ENCODE measurements at regions not wholly inside any gene's neighbourhood (a gene's known extent, or its start where the extent isn't known, plus 50 kb on each side); places are given as distances from the start of the nearest gene placed in this dataset.

- Histone ChIP-seq H4K20me1 (ENCODE audit: insufficient read depth, low read length) (no peaks in the 10 kb centered on the region), H3K27ac (ENCODE audit: low read depth, low read length, poor library complexity, severe bottlenecking) (no peak overlapping the region), H3K4me1 (ENCODE audit: insufficient read depth, low read length, severe bottlenecking) (no peaks in the 10 kb centered on the region), H2AFZ (ENCODE audit: low read length) (no peak overlapping the region), H3F3A (ENCODE audit: insufficient read depth, low read length) (no peaks in the 10 kb centered on the region), H3K36me3 (ENCODE audit: insufficient read depth, low read length) (no peaks in the 10 kb centered on the region; the same call in 1 of the 2 replicates), H3K79me2 (ENCODE audit: insufficient read depth, low read length) (no peaks in the 10 kb centered on the region), H3K9ac (ENCODE audit: low read length) (no peak overlapping the region), H3K9me3 (ENCODE audit: low read length) (no peaks in the 10 kb centered on the region), H3K4me3 (ENCODE audit: low read depth, low read length, poor library complexity, severe bottlenecking) (no peak overlapping the region), H3K4me2 (ENCODE audit: low read length) (no peak overlapping the region), H3K27me3 (ENCODE audit: insufficient read depth, low read length) (no peaks in the 10 kb centered on the region), H3K9me2 (ENCODE audit: low read depth, low read length) (no peaks in the 10 kb centered on the region)
- no peak for TF ChIP-seq EZH2 (IDR thresholded peaks at IDR 0.05; ENCODE audit: borderline replicate concordance, low read length)
- TF ChIP-seq CTCF (IDR thresholded peaks at IDR 0.05; ENCODE audit: low read length): no peak
These were observed 402.6 kb downstream of the EIPR1 start for GRCh38 chr2:2974982-2975381.

GRCh38 chr2:2960441-2961133 lies 417.0 kb downstream of the EIPR1 start:
- H3K9me3 ChIP-seq (ENCODE audit: low read length): no peaks in the 10 kb centered on the region
- no peak overlapping the region for H3K9ac ChIP-seq (ENCODE audit: low read length)
- H3K27ac ChIP-seq (ENCODE audit: low read depth, low read length, poor library complexity, severe bottlenecking): no peak overlapping the region
- no peaks in the 10 kb centered on the region for H3K27me3 ChIP-seq (ENCODE audit: insufficient read depth, low read length)
- H4K20me1 ChIP-seq (ENCODE audit: insufficient read depth, low read length): no peaks in the 10 kb centered on the region
- no peak for TF ChIP-seq EZH2 (IDR thresholded peaks at IDR 0.05; ENCODE audit: borderline replicate concordance, low read length)
- TF ChIP-seq CTCF (IDR thresholded peaks at IDR 0.05; ENCODE audit: low read length): no peak
- H3K9me2 ChIP-seq (ENCODE audit: low read depth, low read length): no peaks in the 10 kb centered on the region
- no peak overlapping the region for H3K4me2 ChIP-seq (ENCODE audit: low read length)
- no peaks in the 10 kb centered on the region for H3F3A ChIP-seq (ENCODE audit: insufficient read depth, low read length)
- H3K79me2 ChIP-seq (ENCODE audit: insufficient read depth, low read length): no peaks in the 10 kb centered on the region
- no peaks in the 10 kb centered on the region for H3K36me3 ChIP-seq (ENCODE audit: insufficient read depth, low read length)
- H2AFZ ChIP-seq (ENCODE audit: low read length): no peak overlapping the region
- H3K4me3 ChIP-seq (ENCODE audit: low read depth, low read length, poor library complexity, severe bottlenecking): no peak overlapping the region
- H3K4me1 ChIP-seq (ENCODE audit: insufficient read depth, low read length, severe bottlenecking): no peaks in the 10 kb centered on the region

- TF ChIP-seq CTCF (IDR thresholded peaks at IDR 0.05; ENCODE audit: low read length) (no peak), EZH2 (IDR thresholded peaks at IDR 0.05; ENCODE audit: borderline replicate concordance, low read length) (no peak)
- Histone ChIP-seq H3K9me2 (ENCODE audit: low read depth, low read length) (no peaks in the 10 kb centered on the region), H3F3A (ENCODE audit: insufficient read depth, low read length) (no peaks in the 10 kb centered on the region), H3K27me3 (ENCODE audit: insufficient read depth, low read length) (no peaks in the 10 kb centered on the region), H3K9ac (ENCODE audit: low read length) (no peak overlapping the region), H3K27ac (ENCODE audit: low read depth, low read length, poor library complexity, severe bottlenecking) (no peak overlapping the region), H4K20me1 (ENCODE audit: insufficient read depth, low read length) (no peaks in the 10 kb centered on the region), H3K79me2 (ENCODE audit: insufficient read depth, low read length) (no peaks in the 10 kb centered on the region), H3K9me3 (ENCODE audit: low read length) (no peaks in the 10 kb centered on the region), H3K4me1 (ENCODE audit: insufficient read depth, low read length, severe bottlenecking) (no peaks in the 10 kb centered on the region), H3K36me3 (ENCODE audit: insufficient read depth, low read length) (no peaks in the 10 kb centered on the region), H3K4me2 (ENCODE audit: low read length) (no peak overlapping the region), H3K4me3 (ENCODE audit: low read depth, low read length, poor library complexity, severe bottlenecking) (no peak overlapping the region), H2AFZ (ENCODE audit: low read length) (no peak overlapping the region)
These were observed 427.1 kb downstream of the EIPR1 start for GRCh38 chr2:2950403-2950952.
